ENCODE measurements at regions not wholly inside any gene's neighbourhood (a gene's known extent, or its start where the extent isn't known, plus 50 kb on each side); places are given as distances from the start of the nearest gene placed in this dataset.

DNA sequence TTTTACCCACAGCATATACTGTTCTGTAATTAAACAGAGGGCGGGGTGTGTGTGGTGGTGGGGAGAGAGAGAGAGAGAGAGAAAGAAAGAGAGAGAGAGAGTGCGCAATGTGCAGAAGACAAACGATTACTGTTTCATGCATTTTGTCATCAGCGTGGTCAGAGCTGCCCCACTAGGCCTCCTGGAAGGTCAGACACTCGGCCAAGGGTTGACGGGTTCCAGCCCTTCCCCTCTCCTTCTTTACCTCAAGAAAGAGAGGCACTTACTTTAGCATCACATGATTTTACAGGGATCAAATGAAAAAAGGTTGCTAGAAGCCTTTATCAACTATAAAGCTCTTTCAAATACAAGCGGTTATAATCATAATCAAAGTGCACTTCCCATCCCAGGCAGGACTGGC is 269.2 kb upstream of the SORL1-AS1 start:
- no peak for TF ChIP-seq CTCF (IDR thresholded peaks at IDR 0.05; ENCODE audit: extremely low read depth, missing control alignments)
- DNase-seq (ENCODE audit: low spot score), result no peak

- no peak for TF ChIP-seq CTCF (IDR thresholded peaks at IDR 0.05; ENCODE audit: extremely low read depth, missing control alignments)
- DNase-seq (ENCODE audit: low spot score), result no peak
Measured at GRCh38 chr11:121721448-121721847, 268.7 kb upstream of the SORL1-AS1 start.

DNA sequence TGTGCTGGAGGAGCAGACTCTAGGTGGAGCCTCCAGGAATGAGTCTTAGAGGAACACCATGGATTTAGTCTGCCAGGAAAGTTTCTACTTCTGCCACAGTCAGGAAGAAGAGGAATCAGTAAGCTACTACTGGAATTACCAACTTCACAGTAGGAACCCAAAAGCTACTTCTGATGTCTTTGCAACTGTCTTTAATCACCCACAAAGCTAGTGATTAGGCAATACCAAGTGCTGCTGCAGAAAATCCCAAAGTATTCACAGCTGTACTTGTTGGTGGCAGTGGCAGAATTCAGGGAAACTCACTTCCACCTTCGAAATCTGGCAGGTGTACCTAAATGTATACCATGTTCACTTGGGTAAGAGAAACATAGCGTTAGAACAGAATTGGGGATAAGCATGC is 264.5 kb upstream of the SORL1-AS1 start:
- no peak for TF ChIP-seq CTCF (IDR thresholded peaks at IDR 0.05; ENCODE audit: extremely low read depth, missing control alignments)
- no peak for DNase-seq (ENCODE audit: low spot score)

DNA sequence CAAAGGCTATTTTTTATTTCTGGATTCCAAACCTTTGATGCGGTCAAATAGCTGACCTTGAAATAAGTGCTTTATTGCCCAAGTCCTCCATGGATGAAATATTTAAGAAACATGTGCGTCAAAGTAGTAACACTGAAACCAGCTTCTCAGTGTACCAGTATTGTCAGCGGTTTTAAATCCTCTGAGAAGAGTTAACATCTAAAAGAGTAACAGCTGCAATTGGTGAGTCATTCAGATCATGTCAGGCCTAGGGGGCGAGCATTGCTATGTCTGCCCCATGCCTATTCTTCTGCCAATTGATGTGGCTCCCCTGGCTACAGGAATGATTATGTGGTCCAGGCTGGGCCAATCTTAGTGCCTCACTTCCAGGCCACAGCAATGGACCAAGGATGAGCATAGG is 263.3 kb upstream of the SORL1-AS1 start:
- no peak for DNase-seq (ENCODE audit: low spot score)
- no peak for TF ChIP-seq CTCF (IDR thresholded peaks at IDR 0.05; ENCODE audit: extremely low read depth, missing control alignments)

- TF ChIP-seq CTCF (IDR thresholded peaks at IDR 0.05; ENCODE audit: extremely low read depth, missing control alignments), result no peak
- DNase-seq (ENCODE audit: low spot score), result no peak
Measured at GRCh38 chr11:121715405-121715804, 262.6 kb upstream of the SORL1-AS1 start.

GRCh38 chr11:121714351-121714750 is 261.6 kb upstream of the SORL1-AS1 start:
- DNase-seq (ENCODE audit: low spot score), result no peak
- no peak for TF ChIP-seq CTCF (IDR thresholded peaks at IDR 0.05; ENCODE audit: extremely low read depth, missing control alignments)

- TF ChIP-seq CTCF (IDR thresholded peaks at IDR 0.05; ENCODE audit: extremely low read depth, missing control alignments), result no peak
- no peak for DNase-seq (ENCODE audit: low spot score)
Measured at GRCh38 chr11:121711939-121712338, 259.2 kb upstream of the SORL1-AS1 start.

Measured in GM20000 (cell line).